Stimulated activated CD8-positive, alpha-beta memory T cell treated with anti-CD3 and anti-CD28 coated beads, Interleukin-2, amount 100 ng/mL, for 48 hours (primary cell): ENCODE measurements at regions not wholly inside any gene's neighbourhood (a gene's known extent, or its start where the extent isn't known, plus 50 kb on each side); places are given as distances from the start of the nearest gene placed in this dataset.

Experiments
- DNase-seq, 2 donors: peaks; one replicate each; pipeline ENCODE4 v3.0.0-alpha.2; 2020; ENCODE audit warnings: low read depth in 2 of 2

DNA sequence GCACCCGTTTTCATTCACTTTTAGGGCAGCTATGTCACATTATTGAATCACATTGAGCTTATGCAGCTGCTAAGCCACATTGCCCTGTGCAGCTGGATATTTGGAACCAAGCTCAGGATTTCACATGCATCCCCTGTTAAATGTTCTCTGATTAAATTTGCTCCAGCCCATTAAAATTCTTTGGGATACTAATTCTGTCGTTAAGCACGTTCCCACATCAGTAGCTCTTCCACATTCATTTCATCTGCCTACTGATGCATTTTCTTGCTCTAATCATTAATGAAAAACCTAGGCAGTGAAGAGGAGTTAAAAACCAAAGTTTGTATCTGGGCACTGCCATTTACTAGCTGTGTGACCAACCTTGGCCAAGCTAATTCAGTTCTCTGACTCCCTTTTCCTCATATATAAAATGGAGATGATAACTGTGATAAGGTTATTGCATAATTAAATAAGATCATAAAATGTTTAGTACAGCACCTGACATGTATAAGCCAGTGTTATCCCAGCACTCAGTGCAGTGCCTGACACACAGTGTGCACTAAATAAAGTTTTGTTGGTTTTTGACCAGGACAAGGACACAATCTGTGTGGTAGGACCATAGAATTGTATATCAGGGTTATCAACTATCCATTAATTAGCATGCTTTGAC is 222.2 kb upstream of the ATP11B start:
- DNase-seq: no peak

DNA sequence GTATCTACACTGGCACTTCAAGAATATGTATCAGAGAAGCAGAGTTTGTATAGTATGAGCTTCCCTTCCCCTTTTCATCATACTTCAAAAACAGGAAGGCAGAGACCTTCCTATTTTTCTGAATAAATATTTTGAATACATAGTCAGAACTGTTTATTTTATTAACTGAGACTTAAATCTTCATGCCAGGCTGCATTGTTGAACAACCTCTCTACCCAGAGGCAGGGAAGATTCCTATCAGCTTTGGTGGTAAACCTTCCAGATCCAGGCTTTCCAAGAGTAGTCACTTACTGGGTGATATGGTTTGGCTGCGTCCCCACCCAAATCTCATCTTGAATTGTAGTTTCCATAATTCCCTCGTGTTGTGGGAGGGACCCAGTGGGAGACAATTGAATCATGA is 217.4 kb upstream of the ATP11B start:
- DNase-seq: no peak

DNA sequence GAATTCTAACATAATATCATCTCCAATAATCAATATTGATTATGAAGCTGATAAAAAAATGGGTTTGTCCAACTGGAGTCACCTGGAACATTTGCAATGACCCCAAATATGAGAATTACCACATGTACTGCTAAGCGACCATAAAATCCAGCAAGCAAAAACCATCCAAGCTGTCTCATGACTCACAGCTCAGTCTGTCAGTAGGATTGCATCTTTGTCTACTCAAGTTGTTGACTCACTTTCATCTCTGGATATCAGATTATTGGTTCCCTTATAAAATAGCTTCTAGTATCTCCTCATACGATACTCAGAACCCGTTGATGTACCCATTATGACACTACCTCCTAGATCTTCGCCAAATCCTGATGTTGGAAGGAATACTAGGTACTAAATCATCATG is 209.8 kb upstream of the ATP11B start:
- DNase-seq: no peak

DNA sequence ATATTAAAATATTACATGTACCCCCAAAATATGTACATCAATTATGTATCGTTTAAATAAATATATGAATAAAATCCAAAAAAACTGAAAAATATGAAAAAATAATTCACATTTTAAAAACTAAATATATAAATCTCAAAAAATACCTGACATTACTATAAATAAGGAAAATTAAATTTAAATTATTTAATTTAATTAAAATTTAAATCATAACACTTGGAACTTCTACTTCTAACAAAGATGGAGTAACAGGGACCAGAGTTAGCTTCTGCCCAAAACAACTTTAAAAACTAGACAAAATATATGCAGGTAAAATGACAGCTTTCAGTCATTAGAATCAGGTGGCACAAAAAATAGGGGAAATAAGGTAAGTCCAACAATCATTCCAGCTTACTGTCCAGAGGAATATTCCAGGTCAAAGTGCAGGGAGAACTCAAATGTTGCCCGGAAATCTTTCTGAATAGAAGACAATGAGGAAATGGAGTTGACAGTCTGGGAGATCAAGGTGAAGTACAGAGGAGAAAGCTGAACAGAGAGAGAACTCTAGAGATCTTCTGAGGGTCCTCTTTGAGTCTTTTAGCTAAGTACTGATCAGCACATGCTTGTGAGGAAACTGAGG is 207.7 kb upstream of the ATP11B start:
- DNase-seq: no peak

DNA sequence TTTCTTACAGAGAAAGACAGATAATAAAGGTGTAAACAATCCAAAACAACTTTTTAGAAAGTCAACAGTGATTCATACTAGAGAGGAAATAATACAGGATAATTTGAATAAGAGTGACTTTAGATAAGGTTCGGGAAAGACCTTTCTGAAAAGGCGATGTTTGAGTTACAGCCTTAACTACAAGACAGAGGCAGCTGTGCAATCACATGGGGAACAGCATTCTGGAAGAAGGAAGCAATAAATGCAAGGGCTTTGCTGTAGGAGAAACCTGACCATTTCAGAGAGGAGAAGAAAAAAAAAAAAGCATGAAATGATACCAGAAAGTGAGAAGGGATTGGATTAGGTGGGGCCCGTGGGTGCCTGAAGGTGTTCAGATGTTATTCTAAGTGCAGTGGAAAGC is 200.6 kb upstream of the ATP11B start:
- no peak for DNase-seq

DNA sequence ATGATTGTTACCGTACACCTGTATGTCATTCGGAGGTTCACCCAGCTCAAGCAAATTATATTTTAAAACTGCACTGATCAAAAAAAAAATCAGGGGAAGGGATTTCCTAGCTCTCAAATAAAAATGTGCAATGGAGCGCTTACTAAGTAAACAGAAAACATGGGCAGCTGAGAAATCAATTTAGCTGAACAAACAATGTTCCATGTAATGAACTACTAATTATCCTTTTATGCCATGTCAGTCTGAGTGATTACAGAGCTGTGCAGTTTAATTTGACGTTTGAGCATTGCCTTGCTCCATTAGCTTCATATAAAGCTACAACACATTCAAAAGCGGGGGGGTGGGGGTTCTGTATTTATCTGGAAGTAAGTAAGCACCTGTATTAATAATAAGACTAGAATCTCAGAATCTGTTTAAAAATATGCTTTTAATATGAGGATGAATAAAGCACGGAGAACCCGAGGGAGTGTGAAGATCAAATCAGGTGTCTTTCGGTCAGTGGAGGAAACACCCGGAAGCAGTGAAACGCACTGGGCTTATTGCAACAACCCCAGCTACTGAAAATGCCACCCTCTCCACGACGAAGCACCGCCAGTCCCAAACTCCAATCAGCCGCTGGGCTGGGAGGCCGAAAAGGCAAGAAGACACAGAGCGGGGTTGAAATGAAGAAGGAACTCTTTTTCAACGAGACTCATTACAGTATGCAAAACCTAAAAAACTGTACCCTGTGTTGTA is 196.5 kb upstream of the ATP11B start:
- DNase-seq: no peak

DNA sequence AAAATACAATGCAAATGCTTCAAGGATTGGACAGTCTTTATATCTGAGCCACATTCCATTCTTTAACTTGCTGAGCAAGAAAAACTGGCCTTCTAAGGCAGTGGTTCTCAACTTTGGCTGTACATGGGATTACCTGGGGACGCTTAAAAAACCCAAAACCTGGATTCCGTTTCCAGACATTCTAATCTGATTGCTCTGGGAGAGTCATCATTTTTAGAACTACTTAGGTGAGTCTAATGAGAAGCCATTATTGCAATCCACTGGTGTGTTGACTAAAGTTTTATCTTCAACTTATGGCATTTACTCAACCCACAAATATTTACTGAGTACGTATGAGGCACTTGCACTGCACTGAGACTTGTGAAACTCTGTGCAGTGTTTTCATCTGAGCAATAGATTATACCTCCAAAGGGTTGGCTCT is 195.7 kb upstream of the ATP11B start:
- DNase-seq: no peak

DNA sequence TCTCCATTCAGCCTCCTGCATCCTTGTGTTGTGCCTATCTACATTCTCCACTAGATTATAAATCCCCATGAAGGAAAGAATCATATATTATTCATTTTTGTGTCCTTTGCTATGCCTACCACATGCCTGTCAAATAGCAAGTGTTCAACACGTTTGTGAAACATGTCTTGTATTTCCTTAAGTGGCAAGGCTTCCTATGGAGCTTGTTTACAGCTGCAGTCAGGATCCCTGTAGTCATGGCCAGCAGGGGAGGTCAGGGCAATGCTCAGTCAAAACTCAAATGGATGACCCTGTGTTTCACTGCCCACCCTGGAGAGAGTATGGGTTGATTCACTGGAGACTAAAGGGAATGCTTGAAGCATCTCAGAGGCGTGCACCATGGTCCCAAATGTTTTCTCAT is 191.7 kb upstream of the ATP11B start:
- no peak for DNase-seq

DNA sequence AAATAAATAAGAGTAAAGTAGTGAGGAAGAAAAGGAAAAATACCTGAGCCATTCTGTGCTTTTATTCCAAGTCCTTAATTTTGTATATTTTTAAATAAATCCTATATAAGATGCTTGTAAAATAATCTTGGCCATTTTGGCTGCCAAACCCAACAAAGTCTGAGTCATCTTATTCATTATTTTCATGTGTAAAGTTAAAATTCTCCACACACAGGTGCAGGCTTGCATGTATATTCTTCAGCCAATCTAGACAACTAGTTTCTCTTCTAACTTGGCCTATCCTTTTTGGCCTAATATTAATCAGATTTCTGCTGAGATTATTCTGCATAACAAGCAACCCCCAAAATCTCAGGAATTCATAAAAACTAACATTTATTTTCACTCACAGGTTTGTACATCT is 189.8 kb upstream of the ATP11B start:
- DNase-seq: no peak

DNA sequence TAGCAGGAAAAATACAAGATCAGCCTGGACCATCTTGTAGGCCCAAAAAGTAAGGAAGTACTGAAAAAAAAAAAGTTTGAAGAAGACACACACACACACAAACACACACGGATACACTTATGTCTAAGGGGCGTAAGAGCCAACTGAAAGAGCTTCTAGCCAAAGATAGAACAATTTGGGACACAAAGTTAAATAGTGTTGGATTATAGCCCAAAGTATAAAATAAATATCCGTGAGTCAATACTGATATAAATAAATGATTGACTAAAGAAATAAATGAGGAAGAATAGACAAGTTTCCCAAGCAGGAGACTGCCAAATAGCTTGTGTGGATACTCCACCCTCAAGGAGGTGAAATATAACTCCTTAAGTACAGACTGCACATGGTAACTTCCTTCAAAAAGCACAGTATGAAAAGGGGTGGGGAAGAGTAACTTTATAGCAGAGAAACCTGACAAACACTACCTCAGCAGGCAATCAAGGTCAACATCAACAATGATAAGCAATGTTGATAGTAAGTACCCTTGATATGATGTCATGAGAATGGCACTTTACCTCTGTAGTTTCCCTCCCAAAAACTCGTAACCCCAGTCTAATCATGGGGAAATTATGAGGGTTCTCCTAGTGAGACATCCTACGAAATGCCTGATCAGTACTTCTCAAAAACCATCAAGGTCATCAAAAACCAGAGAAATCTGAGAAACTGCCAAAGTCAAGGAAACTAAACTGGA is 187.3 kb upstream of the ATP11B start:
- DNase-seq: no peak

DNA sequence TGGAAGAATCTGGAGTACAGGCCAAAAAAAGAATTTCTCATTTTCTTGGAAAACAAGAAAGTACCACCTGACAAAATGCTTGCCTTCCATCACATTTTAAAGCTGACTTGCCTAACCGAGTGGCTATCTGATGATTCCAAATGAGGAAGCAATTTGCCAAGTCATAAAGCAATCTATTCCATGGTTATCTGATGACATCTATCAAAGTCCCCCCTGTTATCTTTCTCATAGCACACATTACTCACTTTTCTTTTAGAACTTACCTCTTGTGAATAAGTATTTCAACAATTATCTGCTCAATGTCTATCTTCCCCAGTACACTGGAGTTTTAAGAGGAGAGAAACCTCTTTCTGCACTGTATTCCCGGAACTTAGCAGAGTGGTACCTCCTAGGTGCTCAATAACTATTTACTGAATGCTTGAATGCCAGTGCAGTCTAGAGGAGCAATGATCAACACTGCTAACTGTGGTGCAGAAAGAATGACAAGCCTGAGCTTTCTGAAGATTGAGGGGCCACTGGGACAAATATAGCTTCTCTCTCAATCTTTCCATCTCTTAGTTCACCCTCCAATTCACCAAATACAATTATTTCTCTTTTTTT is 186.3 kb upstream of the ATP11B start:
- DNase-seq: no peak

DNA sequence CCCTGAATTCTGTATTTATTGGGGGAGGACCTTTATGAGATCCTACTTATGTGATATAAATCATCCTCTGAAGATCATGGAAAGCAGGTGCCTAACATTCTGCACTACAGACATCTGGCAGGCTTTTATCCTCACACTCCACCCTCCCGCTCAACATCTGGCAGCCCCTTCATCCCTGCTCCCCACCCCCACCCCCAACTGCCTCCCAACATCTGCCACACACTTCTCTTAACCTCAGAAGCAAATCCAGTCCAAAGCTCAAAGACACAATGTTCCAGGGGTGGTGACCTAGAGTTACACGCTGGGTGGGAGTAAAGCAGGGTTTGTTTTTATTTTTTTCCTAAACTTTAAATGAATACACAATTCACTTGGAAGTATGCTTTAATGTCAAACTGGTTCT is 184.5 kb upstream of the ATP11B start:
- no peak for DNase-seq

DNA sequence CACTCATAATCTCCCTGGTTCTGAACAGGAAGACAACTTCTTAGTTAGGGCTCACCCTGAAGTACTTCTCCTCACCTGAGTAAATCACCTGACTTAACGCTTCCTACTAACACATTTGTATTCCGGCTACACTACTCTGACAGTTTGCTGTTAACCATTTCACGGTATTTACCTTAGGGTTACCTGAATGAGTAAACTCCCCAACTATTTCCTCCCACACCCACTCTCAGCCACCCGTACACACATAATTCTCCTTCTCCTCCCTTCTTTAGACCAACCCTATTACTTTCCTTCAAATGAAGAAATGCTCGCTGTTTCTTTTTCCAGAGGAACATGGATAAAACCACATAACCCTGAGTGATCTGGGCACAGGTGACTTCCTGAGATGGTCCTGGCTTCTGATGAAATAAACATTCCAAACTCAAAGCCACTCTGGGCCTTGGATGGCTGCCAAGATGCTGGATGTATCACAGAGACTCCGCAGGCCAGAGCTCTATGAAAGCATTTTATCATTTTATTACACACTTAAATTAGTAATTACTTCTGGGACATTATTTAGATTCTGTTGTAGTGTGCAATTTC is 183.6 kb upstream of the ATP11B start:
- no peak for DNase-seq

DNA sequence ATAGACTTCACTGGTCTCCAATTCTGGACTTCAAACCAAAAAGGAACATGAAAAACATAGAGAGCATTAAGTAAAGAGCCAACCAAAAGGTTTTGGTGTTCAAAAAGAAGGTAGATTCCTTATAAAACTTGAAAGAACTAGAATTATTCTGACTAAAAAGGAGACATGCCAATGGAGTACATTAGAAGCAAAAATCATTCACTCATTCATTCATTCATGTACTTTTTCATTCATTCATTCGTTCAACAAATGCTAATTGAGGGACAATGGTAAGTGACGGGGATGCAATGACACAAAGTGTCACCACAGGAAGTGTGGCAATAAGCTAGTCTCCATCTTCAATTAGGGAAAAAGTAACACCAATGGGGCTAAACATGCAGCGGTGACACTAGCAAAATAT is 181.0 kb upstream of the ATP11B start:
- no peak for DNase-seq

DNA sequence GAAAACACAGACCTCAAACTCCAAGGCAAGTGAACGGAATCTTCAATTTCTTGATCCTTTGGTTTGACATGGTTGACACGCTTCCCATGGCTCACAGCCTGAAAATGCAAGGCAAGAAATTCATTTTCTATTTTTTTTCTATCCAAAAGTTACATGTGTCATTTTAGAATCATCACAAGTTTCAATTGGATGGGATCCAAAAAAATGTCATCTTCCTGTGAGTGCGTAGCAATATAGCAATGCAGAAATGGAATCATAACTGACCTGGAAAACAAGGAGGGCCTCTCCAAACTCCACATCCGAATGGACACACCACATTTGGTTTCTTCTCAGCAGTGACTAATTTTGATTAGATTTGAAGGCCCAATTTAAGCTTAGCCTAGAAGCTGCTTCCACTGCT is 175.8 kb upstream of the ATP11B start:
- DNase-seq: no peak

DNA sequence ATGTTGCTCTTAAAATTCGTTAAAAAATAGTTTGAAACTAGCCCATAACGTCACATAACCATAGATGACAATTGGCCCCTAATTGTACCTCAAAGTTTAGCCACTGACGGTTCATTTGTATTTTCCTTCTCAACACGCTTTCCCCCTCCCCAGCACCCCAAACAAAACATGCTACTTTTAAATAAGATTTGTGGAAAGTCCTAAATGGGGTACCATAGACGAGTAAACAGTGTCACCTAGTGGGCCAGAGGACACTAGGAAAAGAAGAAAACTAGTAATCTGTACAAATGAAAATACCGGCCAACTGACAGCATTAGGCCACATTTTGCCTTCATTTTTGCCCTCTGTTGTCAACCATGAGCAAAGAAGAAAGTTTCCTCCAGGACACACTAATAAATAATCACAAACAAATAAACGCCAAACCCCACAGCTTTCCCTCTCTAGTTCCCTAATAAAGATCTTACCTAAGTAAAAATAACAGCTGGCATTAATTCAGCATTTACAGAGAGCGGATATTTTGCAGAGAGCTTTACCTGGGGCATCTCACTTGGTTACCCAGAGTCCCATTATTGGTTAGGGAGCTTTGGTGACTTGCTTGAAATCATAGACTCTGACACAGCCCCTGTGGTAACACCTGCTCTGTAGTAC is 175.1 kb upstream of the ATP11B start:
- no peak for DNase-seq

DNA sequence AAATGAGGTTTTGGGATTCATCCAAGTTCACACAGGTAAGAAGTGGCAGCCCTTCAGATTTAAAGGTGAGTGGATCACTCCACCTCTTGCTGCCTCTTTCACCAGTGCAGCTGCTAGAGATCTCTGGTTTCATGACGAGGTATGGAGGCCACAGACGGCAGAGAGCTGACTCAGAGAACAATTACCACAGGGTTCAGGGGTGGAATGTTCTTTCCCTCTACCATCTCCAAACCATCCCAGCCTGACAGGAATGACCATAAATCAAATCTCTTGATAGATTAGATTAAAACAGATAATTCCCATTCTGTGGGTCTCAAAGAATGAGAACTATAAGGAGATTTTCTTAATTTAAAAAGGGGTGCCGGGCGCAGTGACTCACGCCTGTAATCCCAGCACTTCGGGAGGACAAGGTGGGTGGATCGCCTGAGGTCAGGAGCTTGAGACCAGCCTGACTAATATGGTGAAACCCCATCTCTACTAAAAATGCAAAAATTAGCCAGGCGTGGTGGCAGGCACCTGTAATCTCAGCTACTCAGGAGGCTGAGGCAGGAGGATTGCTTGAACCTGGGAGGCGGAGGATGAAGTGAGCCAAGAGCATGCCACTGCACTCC is 174.2 kb upstream of the ATP11B start:
- no peak for DNase-seq

DNA sequence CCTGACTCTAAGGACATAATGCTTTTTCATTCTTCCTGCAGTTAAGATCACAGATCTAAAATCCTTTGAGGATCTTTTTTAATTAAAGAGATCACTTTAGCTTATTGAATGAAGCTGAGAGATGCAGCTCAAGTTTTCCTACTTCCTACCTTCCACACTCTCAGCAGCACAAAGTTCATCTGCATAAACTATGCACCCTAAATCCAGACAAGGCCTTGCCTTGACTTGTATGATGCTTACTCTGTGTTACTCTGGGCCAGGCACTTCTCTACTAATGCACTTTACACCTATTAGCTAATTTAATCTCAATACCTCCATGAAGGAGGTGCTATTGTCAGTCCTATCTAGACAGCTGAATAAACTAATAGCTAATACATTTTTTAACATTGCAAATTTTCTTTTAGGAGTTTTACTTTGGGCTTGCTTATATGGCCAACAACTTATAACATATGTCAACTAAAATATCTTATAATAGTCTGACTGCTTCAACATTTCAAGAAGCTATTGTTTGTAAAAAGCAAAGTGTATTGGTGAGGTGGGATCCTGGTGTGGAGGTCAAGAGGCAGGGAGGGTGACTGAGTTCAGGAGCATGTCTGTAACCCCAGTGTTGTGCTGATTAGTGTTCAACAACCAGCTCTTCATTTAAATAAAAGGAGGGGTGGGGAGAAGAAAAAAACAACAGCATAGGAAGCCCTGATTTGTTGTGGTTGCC is 172.4 kb upstream of the ATP11B start:
- no peak for DNase-seq

DNA sequence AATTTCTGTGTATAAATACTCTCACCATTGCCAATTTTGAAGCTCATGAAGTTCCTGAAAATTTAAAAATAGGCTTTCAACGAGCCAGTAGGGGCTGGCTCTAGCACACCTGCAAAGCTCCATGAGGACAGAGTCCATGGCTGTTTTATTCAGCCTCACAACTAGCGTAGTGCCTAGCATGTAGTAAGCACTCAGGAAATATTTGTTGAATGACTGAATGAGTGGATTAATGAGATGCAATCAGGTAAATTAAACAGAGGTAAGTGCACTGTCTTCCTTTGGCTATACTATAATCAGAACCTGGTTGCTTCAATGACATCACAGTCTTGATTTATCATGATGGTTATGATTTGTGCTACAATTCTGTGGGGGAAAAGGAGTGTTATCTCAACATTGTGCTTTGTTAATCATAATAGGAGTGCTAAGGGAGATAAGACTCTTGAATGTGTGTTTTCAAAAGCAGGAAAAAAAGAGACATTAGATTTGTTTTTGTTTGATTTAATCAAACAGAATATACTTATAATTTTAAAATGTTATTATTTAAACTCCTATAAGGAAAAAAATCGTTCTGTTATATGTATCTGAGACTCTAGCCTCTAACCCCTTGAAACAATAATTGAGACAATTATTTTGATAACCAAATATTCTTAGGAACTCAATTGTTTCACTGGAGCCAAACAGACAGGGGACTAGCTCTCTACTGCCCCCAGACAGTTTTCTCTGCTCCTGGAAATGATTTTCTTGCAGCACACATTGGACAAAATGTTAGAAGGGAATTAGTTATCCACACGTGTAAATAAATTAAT is 171.7 kb upstream of the ATP11B start:
- DNase-seq: no peak

DNA sequence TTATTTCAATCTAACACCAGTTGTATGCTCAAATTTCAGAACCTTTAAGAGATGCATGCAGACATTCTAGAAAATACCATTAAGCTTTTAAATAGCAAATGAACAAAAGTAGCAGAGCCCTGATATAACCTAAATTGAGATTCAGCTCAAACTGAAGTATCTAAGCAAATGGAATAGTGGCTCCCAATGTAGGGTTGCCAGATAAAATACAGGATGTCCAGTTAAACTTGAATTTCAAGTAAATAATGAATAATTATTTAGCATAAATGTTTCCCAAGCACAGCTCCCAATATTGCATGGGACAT is 171.1 kb upstream of the ATP11B start:
- DNase-seq: no peak
